ENCODE measurements at regions not wholly inside any gene's neighbourhood (a gene's known extent, or its start where the extent isn't known, plus 50 kb on each side); places are given as distances from the start of the nearest gene placed in this dataset.

GRCh38 chr2:136211701-136212100 lies 93.8 kb upstream of the CXCR4 start (continued):
- no peak for TF ChIP-seq ZNF645 (tag by site-specific recombination; IDR thresholded peaks at IDR 0.05)
- TF ChIP-seq ZNF549 (tag by site-specific recombination; IDR thresholded peaks at IDR 0.05) = no peak
- no peak for TF ChIP-seq PBX3 (CRISPR knock-in tag; IDR thresholded peaks at IDR 0.05)
- TF ChIP-seq IKZF3 (tag by site-specific recombination; IDR thresholded peaks at IDR 0.05) = no peak
- TF ChIP-seq YY1 (tag by site-specific recombination; IDR thresholded peaks at IDR 0.05) = no peak
- TF ChIP-seq REPIN1 (tag by site-specific recombination; IDR thresholded peaks at IDR 0.05; ENCODE audit: low read depth) = no peak
- TF ChIP-seq ZBTB11 (tag by site-specific recombination; conservative IDR thresholded peaks at IDR 0.05; ENCODE audit: low read depth) = no peak
- no peak for TF ChIP-seq ZNF785 (tag by site-specific recombination; IDR thresholded peaks at IDR 0.05)
- no peak for TF ChIP-seq ZNF701 (tag by site-specific recombination; IDR thresholded peaks at IDR 0.05)
- no peak for TF ChIP-seq ZNF571 (tag by site-specific recombination; IDR thresholded peaks at IDR 0.05)
- TF ChIP-seq ZNF514 (tag by site-specific recombination; IDR thresholded peaks at IDR 0.05) = no peak
- TF ChIP-seq ZBTB10 (tag by site-specific recombination; IDR thresholded peaks at IDR 0.05) = no peak

- no peak overlapping the region for H3K27ac ChIP-seq (ENCODE audit: extremely low read depth, low read depth, low read length)
- CTCF ChIA-PET = no interaction called here
- POLR2A ChIA-PET = no interaction called here
- H3K36me3 ChIP-seq (ENCODE audit: control insufficient read depth in 2 of 2, insufficient read depth in 1 of 2, low read length in 2 of 2) = no peaks in the 10 kb centered on the region
- H3K4me1 ChIP-seq (ENCODE audit: control insufficient read depth, insufficient read depth, low read length) = no peaks in the 10 kb centered on the region
- no peak overlapping the region for H3K4me3 ChIP-seq (ENCODE audit: low read depth, low read length)
- no peaks in the 10 kb centered on the region for H3K9me3 ChIP-seq (ENCODE audit: control insufficient read depth, insufficient read depth, low read depth, low read length)
- TF ChIP-seq ZSCAN4 (tag by site-specific recombination; IDR thresholded peaks at IDR 0.05) = no peak
- no peak for TF ChIP-seq ZNF548 (tag by site-specific recombination; IDR thresholded peaks at IDR 0.05)
- no peak for TF ChIP-seq RBAK (tag by site-specific recombination; IDR thresholded peaks at IDR 0.05)
- no peak for TF ChIP-seq ZNF121 (tag by site-specific recombination; IDR thresholded peaks at IDR 0.05)
- no peak for TF ChIP-seq ZBTB6 (tag by site-specific recombination; IDR thresholded peaks at IDR 0.05)
- TF ChIP-seq IKZF3 (tag by site-specific recombination; IDR thresholded peaks at IDR 0.05) = no peak
- no peak for TF ChIP-seq ZNF404 (tag by site-specific recombination; IDR thresholded peaks at IDR 0.05)
- no peak for TF ChIP-seq ZBTB44 (tag by site-specific recombination; IDR thresholded peaks at IDR 0.05)
- TF ChIP-seq ZNF202 (tag by site-specific recombination; IDR thresholded peaks at IDR 0.05; ENCODE audit: borderline replicate concordance) = no peak
- no peak for TF ChIP-seq ZBTB26 (tag by site-specific recombination; optimal IDR thresholded peaks at IDR 0.05)
- no peak for TF ChIP-seq ZNF18 (tag by site-specific recombination; IDR thresholded peaks at IDR 0.05)
These were observed 92.9 kb upstream of the CXCR4 start for GRCh38 chr2:136210822-136211221.
